ENCODE measurements at regions not wholly inside any gene's neighbourhood (a gene's known extent, or its start where the extent isn't known, plus 50 kb on each side); places are given as distances from the start of the nearest gene placed in this dataset.

- Histone ChIP-seq H3K4me2 (no peak overlapping the region), H3K4me1 (peaks cover 3% of the 10 kb centered on the region; the same call in 1 of the 2 replicates), H3K9me3 (no peaks in the 10 kb centered on the region), H3K27ac (no peak overlapping the region), H4K20me1 (no peaks in the 10 kb centered on the region), H3K9ac (no peak overlapping the region), H3K4me3 (no peak overlapping the region), H3K36me3 (no peaks in the 10 kb centered on the region), H3K27me3 (no peaks in the 10 kb centered on the region)
- TF ChIP-seq Cebpa-rat (IDR thresholded peaks at IDR 0.05): no peak
Measured at GRCh38 chr1:34292472-34292871, 115.8 kb downstream of the C1orf94 start.

GRCh38 chr1:34296059-34296458 is 119.4 kb downstream of the C1orf94 start:
- no peak overlapping the region for H3K4me3 ChIP-seq
- H3K9ac ChIP-seq: no peak overlapping the region

GRCh38 chr1:34302798-34303197 is 126.1 kb downstream of the C1orf94 start:
- Histone ChIP-seq H4K20me1 (no peaks in the 10 kb centered on the region), H3K4me2 (no peak overlapping the region), H3K4me1 (no peaks in the 10 kb centered on the region), H3K27me3 (no peaks in the 10 kb centered on the region), H3K36me3 (no peaks in the 10 kb centered on the region), H3K27ac (no peak overlapping the region), H3K9ac (no peak overlapping the region), H3K4me3 (no peak overlapping the region), H3K9me3 (peaks cover 17% of the 10 kb centered on the region)
- TF ChIP-seq Cebpa-rat (IDR thresholded peaks at IDR 0.05): no peak

More at GRCh38 chr1:34296059-34296458, 119.4 kb downstream of the C1orf94 start:
- Histone ChIP-seq H3K9me3 (no peaks in the 10 kb centered on the region), H3K36me3 (no peaks in the 10 kb centered on the region), H3K4me2 (no peak overlapping the region), H4K20me1 (no peaks in the 10 kb centered on the region), H3K4me1 (no peaks in the 10 kb centered on the region), H3K27ac (no peak overlapping the region), H3K27me3 (no peaks in the 10 kb centered on the region)
- TF ChIP-seq Cebpa-rat (IDR thresholded peaks at IDR 0.05): no peak

- Histone ChIP-seq H3K4me1 (no peaks in the 10 kb centered on the region), H3K27me3 (no peaks in the 10 kb centered on the region), H4K20me1 (no peaks in the 10 kb centered on the region), H3K9ac (no peak overlapping the region), H3K36me3 (no peaks in the 10 kb centered on the region), H3K4me2 (no peak overlapping the region), H3K4me3 (no peak overlapping the region), H3K27ac (no peak overlapping the region), H3K9me3 (peaks cover 17% of the 10 kb centered on the region)
- no peak for TF ChIP-seq Cebpa-rat (IDR thresholded peaks at IDR 0.05)
Measured at GRCh38 chr1:34303218-34303617, 126.5 kb downstream of the C1orf94 start.

GRCh38 chr1:34306568-34306967 is 129.9 kb downstream of the C1orf94 start:
- no peak overlapping the region for H3K27ac ChIP-seq
- H3K4me3 ChIP-seq: no peak overlapping the region
- H3K4me1 ChIP-seq: no peaks in the 10 kb centered on the region
- no peaks in the 10 kb centered on the region for H3K27me3 ChIP-seq
- H3K9ac ChIP-seq: no peak overlapping the region
- H3K36me3 ChIP-seq: no peaks in the 10 kb centered on the region
- peaks cover 26% of the 10 kb centered on the region for H3K9me3 ChIP-seq
- no peak overlapping the region for H3K4me2 ChIP-seq
- no peak for TF ChIP-seq Cebpa-rat (IDR thresholded peaks at IDR 0.05)
- no peaks in the 10 kb centered on the region for H4K20me1 ChIP-seq

GRCh38 chr1:34312359-34312758 is 135.7 kb downstream of the C1orf94 start:
- no peaks in the 10 kb centered on the region for H3K4me1 ChIP-seq
- H3K4me2 ChIP-seq: no peak overlapping the region
- no peak overlapping the region for H3K4me3 ChIP-seq
- H3K27me3 ChIP-seq: no peaks in the 10 kb centered on the region
- no peaks in the 10 kb centered on the region for H3K36me3 ChIP-seq
- no peak overlapping the region for H3K9ac ChIP-seq
- H3K27ac ChIP-seq: no peak overlapping the region
- TF ChIP-seq Cebpa-rat (IDR thresholded peaks at IDR 0.05): no peak
- peaks cover 27% of the 10 kb centered on the region for H3K9me3 ChIP-seq
- H4K20me1 ChIP-seq: no peaks in the 10 kb centered on the region

- Histone ChIP-seq H3K36me3 (no peaks in the 10 kb centered on the region), H3K4me3 (no peak overlapping the region; the same call in 1 of the 2 replicates), H3K4me1 (no peaks in the 10 kb centered on the region), H3K4me2 (no peak overlapping the region), H3K27me3 (no peaks in the 10 kb centered on the region), H3K9me3 (peaks cover 22% of the 10 kb centered on the region), H4K20me1 (no peaks in the 10 kb centered on the region), H3K27ac (no peak overlapping the region), H3K9ac (no peak overlapping the region)
- TF ChIP-seq Cebpa-rat (IDR thresholded peaks at IDR 0.05): no peak
Measured at GRCh38 chr1:34315974-34316373, 139.3 kb downstream of the C1orf94 start.

- H3K4me1 ChIP-seq: no peaks in the 10 kb centered on the region
- TF ChIP-seq Cebpa-rat (IDR thresholded peaks at IDR 0.05): no peak
- no peaks in the 10 kb centered on the region for H4K20me1 ChIP-seq
Measured at GRCh38 chr1:34316773-34317172, 140.1 kb downstream of the C1orf94 start.

GRCh38 chr1:34319218-34319617 is 142.5 kb downstream of the C1orf94 start:
- Histone ChIP-seq H3K9me3 (peaks cover 16% of the 10 kb centered on the region), H3K4me1 (no peaks in the 10 kb centered on the region), H3K27me3 (no peaks in the 10 kb centered on the region), H3K4me2 (no peak overlapping the region), H3K4me3 (no peak overlapping the region), H4K20me1 (no peaks in the 10 kb centered on the region), H3K36me3 (no peaks in the 10 kb centered on the region), H3K27ac (no peak overlapping the region), H3K9ac (no peak overlapping the region)
- no peak for TF ChIP-seq Cebpa-rat (IDR thresholded peaks at IDR 0.05)

More at GRCh38 chr1:34316773-34317172, 140.1 kb downstream of the C1orf94 start:
- Histone ChIP-seq H3K9ac (no peak overlapping the region), H3K27me3 (no peaks in the 10 kb centered on the region), H3K4me2 (no peak overlapping the region), H3K4me3 (no peak overlapping the region), H3K36me3 (no peaks in the 10 kb centered on the region), H3K27ac (no peak overlapping the region), H3K9me3 (peaks cover 16% of the 10 kb centered on the region)

- no peaks in the 10 kb centered on the region for H4K20me1 ChIP-seq
- no peak overlapping the region for H3K27ac ChIP-seq
- H3K27me3 ChIP-seq: no peaks in the 10 kb centered on the region
- no peaks in the 10 kb centered on the region for H3K36me3 ChIP-seq
- no peak for TF ChIP-seq Cebpa-rat (IDR thresholded peaks at IDR 0.05)
- peaks cover 16% of the 10 kb centered on the region for H3K9me3 ChIP-seq
- H3K9ac ChIP-seq: no peak overlapping the region
- H3K4me1 ChIP-seq: no peaks in the 10 kb centered on the region
- H3K4me2 ChIP-seq: no peak overlapping the region
- H3K4me3 ChIP-seq: no peak overlapping the region
Measured at GRCh38 chr1:34320053-34320669, 143.5 kb downstream of the C1orf94 start.

GRCh38 chr1:34322969-34323368 is 146.3 kb downstream of the C1orf94 start:
- no peaks in the 10 kb centered on the region for H3K9me3 ChIP-seq
- no peaks in the 10 kb centered on the region for H3K27me3 ChIP-seq
- H3K4me1 ChIP-seq: no peaks in the 10 kb centered on the region
- no peak for TF ChIP-seq Cebpa-rat (IDR thresholded peaks at IDR 0.05)
- no peaks in the 10 kb centered on the region for H4K20me1 ChIP-seq
- H3K27ac ChIP-seq: no peak overlapping the region
- no peak overlapping the region for H3K4me3 ChIP-seq
- no peaks in the 10 kb centered on the region for H3K36me3 ChIP-seq
- no peak overlapping the region for H3K9ac ChIP-seq
- no peak overlapping the region for H3K4me2 ChIP-seq
